Stimulated activated naive CD4-positive, alpha-beta T cell (primary cell): ENCODE measurements at regions not wholly inside any gene's neighbourhood (a gene's known extent, or its start where the extent isn't known, plus 50 kb on each side); places are given as distances from the start of the nearest gene placed in this dataset.

Experiments used
- DNase-seq, 6 experiments: peaks; one replicate each; lab custom pipeline; 2025; lab: John Stamatoyannopoulos, UW

- DNase-seq, result no peak
Measured at GRCh38 chr16:6059671-6060070, 962.1 kb upstream of the EEF2KMT start.

- no peak for DNase-seq
Measured at GRCh38 chr16:6057821-6058220, 960.2 kb upstream of the EEF2KMT start.

DNA sequence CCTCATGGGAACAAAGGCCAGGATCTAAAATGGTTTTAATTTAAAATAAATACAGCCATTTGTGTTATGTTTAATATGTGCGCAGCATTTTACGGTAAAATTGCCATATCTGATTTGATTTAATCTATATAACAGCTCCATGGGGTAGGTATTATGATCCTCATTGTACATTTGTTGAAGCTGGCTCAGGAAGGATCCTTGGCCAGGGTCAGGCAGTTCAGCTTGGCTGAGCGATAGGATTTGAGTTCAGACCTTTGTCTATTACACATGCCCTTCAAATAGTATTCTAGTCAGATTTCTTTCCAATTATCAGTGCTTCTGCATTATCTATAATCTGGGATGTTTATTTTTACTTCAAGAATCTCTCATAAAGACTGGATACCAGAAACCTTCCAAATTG is 950.4 kb upstream of the EEF2KMT start:
- DNase-seq, result no peak

GRCh38 chr16:6047325-6047724 is 949.7 kb upstream of the EEF2KMT start:
- no peak for DNase-seq

DNA sequence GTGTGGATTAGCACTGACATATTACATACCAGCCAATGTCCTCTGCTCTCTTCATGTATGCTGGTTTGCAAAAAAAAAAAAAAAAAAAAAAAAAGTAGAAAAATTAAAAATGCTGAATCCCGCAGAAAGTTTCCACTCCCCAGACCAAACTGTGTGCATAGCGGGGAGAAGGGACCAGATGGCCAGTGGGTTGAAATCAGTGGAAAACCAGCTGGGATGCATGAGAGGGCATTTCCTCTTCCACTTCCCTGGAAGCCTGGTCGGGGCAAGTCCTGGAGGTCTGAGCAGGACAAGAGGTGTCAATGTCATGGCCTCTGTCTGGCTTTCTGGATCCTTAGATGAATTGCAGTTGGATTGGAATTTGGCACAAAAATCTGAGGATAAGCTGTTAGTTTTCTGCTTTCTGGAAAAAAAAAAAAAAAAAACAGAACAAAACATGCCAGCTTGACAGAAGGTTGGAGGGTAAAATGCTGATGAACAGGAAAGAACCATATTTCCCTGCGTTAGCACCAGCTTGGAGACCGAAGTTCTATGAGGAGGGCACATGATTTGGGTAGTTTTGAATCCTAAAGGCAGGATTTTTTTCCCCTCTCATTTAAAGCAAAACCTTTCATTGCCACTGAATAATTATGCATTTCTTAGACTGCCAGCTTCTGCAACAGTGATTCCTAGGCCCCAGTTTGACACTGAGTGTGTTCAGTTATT is 941.5 kb upstream of the EEF2KMT start:
- no peak for DNase-seq

- DNase-seq, result no peak
Measured at GRCh38 chr16:6035161-6035560, 937.6 kb upstream of the EEF2KMT start.

- DNase-seq, result no peak
Measured at GRCh38 chr16:6034511-6034910, 936.9 kb upstream of the EEF2KMT start.

DNA sequence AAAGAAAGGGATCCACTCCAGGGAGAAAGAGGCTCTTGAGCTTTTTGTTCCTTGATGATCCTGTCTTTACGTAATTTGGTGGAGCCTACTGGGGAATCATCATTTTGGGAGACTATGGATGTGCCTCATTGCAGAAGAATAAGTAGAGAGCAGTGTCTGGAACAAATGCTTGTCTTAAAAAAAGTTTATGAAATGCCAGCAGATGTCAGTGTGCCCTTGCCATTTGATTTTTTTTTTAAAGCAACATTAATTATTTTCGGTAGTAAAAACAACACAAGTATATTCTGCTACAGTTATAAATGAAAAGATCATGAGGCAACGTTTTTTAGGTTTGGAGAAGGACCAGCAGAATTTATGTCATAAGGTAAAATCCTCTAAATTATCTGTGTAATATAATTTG is 934.8 kb upstream of the EEF2KMT start:
- no peak for DNase-seq

- DNase-seq, result no peak
Measured at GRCh38 chr16:6031567-6031966, 934.0 kb upstream of the EEF2KMT start.

DNA sequence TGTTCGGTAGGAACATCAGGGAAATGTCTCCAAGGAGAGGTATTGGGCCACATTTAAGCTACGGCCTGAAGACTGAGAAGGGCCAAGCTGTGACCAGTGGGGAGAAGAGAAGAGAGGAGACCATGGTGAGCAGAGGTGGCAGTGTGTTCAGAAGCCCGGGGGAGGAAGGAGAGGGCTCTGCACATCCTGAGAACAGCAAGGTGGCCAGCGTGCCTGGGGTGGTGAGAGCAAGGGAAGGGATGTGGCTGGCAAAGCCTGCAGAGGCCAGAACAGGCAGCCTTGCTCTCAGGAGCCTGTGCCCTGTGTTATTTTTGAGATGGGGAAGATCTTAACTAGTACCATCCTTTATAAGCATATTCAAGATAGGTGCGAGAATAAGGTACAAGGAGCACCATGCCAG is 933.5 kb upstream of the EEF2KMT start:
- DNase-seq, result no peak

GRCh38 chr16:6027733-6028132 is 930.1 kb upstream of the EEF2KMT start:
- no peak for DNase-seq

DNA sequence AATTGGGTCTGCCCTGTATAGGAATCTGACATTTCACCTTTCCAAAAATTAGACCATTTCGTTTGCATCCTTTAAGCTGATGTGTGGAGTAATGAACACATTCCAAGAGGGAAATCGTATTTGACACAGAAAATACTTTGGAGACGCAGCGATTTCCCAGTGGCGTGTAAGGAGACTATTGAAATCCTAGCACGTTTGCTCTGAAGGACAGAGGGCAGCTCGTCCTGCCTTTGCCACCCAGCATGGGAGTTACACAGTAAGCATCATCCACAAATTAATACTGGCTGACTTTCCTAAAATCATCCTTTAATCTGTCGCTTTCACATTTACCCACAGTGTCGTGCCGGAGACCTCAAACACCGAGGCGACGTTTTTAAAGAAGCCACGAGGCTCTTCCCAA is 925.9 kb upstream of the EEF2KMT start:
- no peak for DNase-seq

- DNase-seq, result no peak
Measured at GRCh38 chr16:6021276-6021943, 923.8 kb upstream of the EEF2KMT start.

- no peak for DNase-seq
Measured at GRCh38 chr16:6020162-6020985, 922.8 kb upstream of the EEF2KMT start.

DNA sequence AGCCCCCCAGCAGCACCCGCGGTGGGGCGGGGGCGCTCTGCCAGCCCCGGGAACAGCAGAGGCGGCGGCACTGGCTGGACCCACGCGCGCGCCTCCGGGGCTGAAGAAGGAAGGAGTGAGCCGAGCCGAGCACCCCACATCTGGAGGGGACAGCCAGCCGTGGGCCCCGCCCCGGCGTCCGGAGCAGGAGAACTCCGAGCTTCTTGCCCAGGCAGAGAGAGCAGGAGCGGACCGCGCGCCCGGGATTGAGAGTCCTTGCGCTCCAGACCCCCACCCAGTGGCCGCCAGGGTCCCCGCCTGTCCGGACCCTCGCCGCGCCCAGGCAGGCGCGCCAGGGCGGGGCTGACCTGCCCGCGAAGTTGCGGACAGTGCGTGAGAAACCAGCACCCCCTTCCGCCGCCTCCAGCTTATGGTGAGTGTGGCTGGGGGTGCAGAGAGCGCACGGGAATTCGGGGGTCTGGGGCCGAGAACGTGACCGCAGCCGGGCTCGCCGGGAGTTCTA is 921.9 kb upstream of the EEF2KMT start:
- DNase-seq, result no peak

DNA sequence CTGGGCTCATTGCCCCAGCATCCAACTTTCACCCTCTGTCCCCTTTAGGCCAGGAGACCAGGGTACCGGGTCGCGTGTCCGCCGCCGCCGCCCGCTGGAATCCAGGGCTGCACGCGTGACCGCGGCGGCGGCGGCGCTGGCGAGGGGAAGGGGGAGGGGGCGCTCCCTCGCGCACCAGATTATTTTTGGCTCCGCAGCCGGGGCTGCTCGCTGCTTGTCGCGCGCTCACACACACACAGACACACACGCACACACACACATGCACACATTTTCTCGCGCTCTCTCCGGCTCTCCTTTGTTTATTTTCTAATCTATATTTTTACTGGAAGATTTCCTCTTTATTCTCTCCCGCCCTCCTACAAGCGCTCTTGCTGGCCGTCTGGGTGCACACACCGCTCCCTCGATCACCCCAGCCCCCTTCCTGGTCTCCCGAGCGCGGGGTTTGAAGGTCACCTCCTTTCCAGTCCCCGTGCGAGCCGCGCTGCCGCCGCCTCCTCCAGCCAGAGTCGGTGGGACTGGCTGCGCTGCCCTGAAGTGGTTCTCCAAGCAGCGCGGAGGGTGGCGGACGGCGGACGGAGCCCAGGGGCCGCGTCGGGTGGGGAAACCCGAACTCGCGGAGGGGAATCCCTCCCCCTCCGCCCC is 921.4 kb upstream of the EEF2KMT start:
- DNase-seq, result no peak

GRCh38 chr16:6016530-6017184 is 919.1 kb upstream of the EEF2KMT start:
- no peak for DNase-seq

- no peak for DNase-seq
Measured at GRCh38 chr16:6012716-6013115, 915.1 kb upstream of the EEF2KMT start.

- no peak for DNase-seq
Measured at GRCh38 chr16:6009151-6009550, 911.6 kb upstream of the EEF2KMT start.

GRCh38 chr16:6008670-6009069 is 911.1 kb upstream of the EEF2KMT start:
- DNase-seq, result no peak

GRCh38 chr16:5993356-5993755 is 895.8 kb upstream of the EEF2KMT start:
- no peak for DNase-seq

- DNase-seq, result no peak
Measured at GRCh38 chr16:5982979-5983378, 885.4 kb upstream of the EEF2KMT start.
